ENCODE measurements at regions not wholly inside any gene's neighbourhood (a gene's known extent, or its start where the extent isn't known, plus 50 kb on each side); places are given as distances from the start of the nearest gene placed in this dataset.

DNA sequence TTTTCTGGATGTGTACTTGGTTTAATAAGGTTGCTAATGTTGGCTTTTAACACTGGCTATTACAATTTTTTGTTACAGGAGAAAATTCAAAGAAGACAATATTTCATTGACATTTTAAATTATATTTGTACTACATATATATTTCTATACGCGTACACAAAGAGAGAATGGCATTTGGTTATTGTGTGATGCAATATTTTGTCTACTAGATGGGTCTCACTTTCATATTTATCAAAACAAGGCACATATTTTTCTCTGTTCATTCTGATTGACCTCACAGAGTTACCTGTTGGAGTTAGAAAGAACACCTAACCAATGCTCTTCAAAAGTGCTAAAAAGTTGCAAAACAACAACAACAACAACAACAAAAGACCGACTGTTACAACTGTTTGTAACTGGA lies 50.2 kb upstream of the VGLL3 start:
- no peak for DNase-seq

Data from COR-L47 (cell line).